ENCODE measurements at regions not wholly inside any gene's neighbourhood (a gene's known extent, or its start where the extent isn't known, plus 50 kb on each side); places are given as distances from the start of the nearest gene placed in this dataset.

DNA sequence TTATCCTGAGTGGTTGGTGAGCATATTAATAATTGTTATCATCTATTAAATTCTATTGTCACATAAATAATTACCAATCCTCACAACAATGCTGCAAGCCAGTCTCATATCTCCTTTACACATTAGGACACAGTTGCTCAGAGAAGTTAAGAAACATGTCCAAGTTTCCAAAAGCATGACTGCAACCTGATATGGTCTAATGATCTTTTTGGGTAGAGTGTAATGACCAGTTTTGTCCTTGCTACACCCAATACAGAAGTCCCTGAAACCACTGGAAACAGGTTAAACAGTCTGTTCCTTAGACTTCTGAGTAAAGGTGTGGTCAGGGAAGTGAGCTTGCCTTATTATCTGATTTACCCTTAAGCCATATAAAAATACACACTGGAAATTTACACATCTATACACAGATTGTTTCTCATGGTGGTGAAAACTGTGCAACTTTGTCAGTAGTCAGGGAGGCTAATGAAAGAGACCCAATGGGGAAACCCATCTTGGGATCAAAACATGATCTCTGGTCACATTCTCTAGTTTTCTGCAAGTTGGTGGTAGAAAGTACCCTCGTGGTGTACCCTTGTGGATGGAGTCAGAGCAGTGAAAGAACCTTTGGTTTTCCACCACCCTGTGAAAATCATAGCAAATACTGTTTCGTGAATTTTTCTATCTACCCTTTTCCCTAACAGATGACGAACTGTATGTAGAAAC, 146.0 kb upstream of the KLF12 start:
- TF ChIP-seq, protein P1, sequence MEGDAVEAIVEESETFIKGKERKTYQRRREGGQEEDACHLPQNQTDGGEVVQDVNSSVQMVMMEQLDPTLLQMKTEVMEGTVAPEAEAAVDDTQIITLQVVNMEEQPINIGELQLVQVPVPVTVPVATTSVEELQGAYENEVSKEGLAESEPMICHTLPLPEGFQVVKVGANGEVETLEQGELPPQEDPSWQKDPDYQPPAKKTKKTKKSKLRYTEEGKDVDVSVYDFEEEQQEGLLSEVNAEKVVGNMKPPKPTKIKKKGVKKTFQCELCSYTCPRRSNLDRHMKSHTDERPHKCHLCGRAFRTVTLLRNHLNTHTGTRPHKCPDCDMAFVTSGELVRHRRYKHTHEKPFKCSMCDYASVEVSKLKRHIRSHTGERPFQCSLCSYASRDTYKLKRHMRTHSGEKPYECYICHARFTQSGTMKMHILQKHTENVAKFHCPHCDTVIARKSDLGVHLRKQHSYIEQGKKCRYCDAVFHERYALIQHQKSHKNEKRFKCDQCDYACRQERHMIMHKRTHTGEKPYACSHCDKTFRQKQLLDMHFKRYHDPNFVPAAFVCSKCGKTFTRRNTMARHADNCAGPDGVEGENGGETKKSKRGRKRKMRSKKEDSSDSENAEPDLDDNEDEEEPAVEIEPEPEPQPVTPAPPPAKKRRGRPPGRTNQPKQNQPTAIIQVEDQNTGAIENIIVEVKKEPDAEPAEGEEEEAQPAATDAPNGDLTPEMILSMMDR (optimal IDR thresholded peaks at IDR 0.05 in 1 of 3, IDR thresholded peaks at IDR 0.05 in 1 of 3, conservative IDR thresholded peaks at IDR 0.05 in 1 of 3; ENCODE audit: extremely low read depth in 1 of 3, insufficient read depth in 2 of 3, low read length in 3 of 3), result no peak
- no peak for TF ChIP-seq EZH2 (IDR thresholded peaks at IDR 0.05; ENCODE audit: low read length)
